ENCODE measurements at regions not wholly inside any gene's neighbourhood (a gene's known extent, or its start where the extent isn't known, plus 50 kb on each side); places are given as distances from the start of the nearest gene placed in this dataset.

DNA sequence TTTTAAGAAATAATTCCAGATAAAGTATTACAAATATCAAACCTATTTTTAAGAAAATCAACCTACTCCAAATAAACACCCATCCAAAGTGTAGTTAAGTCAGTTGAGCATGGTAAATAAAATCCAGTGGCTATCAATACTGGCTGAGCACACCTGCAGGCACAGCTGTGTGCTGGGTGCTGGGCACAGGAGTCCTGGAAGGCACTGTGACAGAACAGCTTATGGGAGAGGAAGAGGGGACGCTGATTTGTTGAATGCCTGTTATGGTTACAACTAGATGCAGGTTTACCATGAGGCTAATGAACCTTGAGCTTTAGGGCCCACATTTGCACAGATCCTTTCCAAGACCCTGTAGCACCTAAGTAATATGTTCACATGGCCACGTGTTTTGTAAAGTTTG lies 202.7 kb downstream of the MTX2 start:
- no peak for DNase-seq

GRCh38 chr2:176473177-176473576 lies 203.9 kb downstream of the MTX2 start:
- DNase-seq: no peak

DNA sequence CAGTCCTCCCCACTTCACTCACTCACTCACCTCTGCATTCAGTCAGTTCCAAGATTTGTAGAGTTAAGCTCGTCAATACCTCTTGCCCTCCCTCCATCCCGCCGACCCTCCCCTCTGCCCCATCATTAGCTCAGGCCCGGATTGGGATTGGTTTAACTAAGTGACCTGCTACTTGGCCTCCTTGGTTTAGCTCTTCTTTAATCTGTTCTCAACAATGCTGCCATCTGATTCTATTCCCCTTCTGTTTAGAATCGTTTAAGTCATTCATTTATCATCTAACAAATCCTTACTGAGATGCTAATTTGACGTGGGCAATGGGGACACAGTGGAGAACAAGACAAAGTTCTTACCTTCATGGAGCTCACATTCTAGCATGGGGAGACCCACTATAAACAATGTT lies 204.6 kb downstream of the MTX2 start:
- DNase-seq: no peak

GRCh38 chr2:176477336-176477735 lies 208.1 kb downstream of the MTX2 start:
- no peak for DNase-seq

DNA sequence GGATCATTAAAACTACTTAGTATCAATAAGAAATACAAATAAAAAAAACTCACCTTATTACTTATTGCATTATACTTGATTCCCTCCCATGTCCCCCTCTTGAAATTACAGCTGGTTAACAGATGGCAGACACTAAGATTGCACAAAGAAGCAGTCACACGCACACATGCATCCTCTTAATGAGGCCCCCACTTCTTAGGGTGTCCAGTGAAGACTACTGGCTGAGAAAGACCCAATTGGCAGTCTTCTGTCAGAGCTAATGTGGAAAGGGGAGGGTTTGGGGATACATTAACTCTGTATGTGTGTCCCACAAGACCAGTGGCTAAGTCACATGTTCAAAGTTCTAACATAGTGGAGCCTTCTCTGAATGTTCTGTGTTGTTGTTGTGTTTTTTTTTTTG lies 210.7 kb downstream of the MTX2 start:
- no peak for DNase-seq

- DNase-seq: no peak
Observed at GRCh38 chr2:176482107-176482506, 212.9 kb downstream of the MTX2 start.

- no peak for DNase-seq
Observed at GRCh38 chr2:176483476-176483875, 214.2 kb downstream of the MTX2 start.

GRCh38 chr2:176483901-176484568 lies 214.8 kb downstream of the MTX2 start:
- no peak for DNase-seq

GRCh38 chr2:176484838-176485237 lies 215.6 kb downstream of the MTX2 start:
- no peak for DNase-seq

DNA sequence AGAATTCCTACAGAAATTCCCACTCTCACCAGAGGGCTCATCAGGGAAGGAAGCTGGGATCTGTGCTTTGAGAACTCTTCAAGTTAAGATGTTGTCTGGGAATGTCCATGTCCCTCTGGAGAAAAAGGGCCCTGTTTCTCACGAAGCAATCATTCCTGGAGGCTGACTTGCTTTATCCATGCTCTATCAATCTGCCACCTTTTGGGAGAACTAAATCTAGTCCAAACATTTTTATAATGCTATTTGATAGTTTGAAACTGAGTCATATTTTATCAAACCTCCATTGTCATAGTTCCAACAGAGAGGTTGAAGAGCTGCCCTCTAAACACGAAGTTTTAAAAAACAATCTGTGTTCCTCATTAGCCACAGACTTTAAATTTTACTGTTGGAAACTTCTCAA lies 219.2 kb downstream of the MTX2 start:
- no peak for DNase-seq

DNA sequence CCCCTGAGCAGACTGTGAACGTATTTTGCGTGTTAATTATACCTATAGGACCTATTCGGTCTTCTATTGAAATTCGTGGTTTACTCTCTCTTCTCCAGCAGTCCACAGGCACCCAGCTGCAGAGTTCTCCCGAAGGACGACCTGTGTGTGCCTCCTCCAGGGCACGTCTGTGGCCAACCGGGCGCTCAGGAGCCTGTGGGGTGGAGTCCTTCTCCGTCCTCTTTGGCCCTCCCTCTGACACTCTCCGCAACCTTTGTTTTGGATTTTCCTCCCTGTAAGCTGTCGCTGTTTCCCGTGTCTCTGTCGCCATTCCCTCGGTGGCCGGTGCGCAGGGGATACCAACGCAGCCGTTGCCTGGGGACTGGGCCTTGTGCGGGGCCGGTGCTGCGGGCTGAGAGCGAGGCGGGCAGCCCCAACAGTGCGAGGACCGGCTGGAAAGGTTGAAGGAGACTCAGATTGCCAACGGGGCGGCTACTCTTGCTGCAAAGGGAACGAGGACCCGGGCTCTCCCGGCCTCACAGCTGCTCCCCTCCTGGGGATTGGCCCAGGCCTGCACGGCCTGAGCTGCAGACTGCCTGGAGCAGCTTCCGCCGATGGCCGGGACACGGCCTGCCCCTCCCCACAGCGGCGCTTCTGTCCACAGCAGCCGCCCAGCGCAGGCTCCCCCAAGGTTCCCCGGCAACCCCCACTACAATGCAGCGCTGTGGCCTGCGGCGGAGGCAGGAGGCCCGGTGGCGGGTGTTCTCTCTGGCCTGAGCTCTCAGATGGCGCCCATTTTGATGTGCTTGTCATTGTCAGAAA lies 221.0 kb downstream of the MTX2 start:
- DNase-seq: no peak

DNA sequence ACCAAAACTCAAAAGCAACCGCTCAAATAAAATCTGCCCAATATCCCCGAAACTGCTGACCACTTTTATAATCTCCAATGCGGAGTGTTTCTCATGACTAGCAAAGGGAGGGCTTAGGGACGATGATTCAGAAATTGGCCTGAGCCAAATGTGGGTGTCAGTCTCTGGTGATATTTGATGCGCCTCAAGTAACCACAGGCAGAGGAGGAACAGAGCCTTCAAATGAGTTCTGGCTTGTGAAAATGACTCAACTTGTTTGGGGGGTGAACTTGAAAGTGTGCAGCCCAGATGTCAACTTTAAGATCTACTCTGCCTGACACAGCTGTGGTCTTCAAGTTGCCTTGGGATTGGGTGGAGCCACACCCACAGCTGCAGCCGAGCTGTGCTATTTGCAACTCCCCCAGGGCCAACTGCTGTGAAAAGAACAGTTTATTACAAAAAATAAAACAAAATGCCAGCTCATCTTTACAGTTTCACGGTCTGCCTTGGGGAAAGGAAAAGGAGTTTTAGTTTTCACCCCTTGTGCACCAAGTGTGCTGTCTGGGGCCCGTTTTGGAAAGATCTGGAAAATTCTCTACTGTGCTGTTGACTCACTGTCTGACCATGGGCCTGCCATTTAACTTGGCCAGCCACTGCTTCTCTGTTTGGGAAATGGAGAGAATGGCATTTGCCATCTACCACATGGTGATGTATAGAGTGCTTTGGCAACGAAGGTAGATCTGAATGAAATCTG lies 222.1 kb downstream of the MTX2 start:
- DNase-seq: peak; percentile 29

GRCh38 chr2:176492583-176492982 lies 223.3 kb downstream of the MTX2 start:
- DNase-seq: no peak

- DNase-seq: no peak
Observed at GRCh38 chr2:176493226-176493825, 224.1 kb downstream of the MTX2 start.

- DNase-seq: no peak
Observed at GRCh38 chr2:176493909-176494308, 224.7 kb downstream of the MTX2 start.

- DNase-seq: no peak
Observed at GRCh38 chr2:176494949-176495353, 225.7 kb downstream of the MTX2 start.

GRCh38 chr2:176495826-176496225 lies 226.6 kb downstream of the MTX2 start:
- no peak for DNase-seq

DNA sequence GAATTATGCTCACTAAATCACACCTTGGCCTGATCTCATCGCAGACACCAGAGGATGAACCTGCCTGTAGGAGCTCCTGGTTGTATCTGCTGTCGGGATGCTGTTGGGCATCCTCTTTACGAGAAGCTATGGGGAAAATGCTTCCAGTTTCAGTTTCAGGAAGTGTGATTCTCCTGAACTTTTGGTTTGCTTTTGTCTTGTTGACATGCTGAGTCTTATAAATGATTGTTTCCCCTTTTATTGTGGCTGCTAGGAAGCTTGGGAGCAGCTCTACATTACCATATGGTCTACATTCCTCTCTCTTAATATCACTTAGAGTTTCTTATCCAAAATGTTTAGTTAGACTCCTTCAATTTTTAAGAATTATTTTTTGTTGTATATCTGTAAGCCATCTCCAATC lies 227.5 kb downstream of the MTX2 start:
- no peak for DNase-seq

- no peak for DNase-seq
Observed at GRCh38 chr2:176500901-176501300, 231.7 kb downstream of the MTX2 start.

GRCh38 chr2:176501617-176502016 lies 232.4 kb downstream of the MTX2 start:
- no peak for DNase-seq

GRCh38 chr2:176502619-176503018 lies 233.4 kb downstream of the MTX2 start:
- no peak for DNase-seq

DNA sequence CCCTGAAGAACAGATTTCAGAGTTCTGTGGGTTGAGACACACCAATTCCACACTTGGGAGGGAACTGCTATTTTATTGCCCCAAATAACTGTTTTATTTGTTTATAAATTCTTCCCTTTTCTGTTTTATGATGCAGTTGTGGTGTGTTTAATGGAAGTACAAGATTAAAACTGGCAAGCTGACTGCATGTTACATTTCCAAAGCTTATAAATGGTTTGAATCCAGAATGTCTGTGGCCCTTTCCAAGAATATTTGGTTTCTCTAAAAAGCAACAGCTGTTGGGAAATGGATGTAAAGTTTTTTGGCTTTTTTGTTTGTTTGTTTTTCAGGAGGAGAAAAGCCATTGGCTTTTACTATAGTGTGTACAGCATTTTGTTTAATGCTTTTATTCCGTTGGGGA lies 234.5 kb downstream of the MTX2 start:
- DNase-seq: no peak

DNA sequence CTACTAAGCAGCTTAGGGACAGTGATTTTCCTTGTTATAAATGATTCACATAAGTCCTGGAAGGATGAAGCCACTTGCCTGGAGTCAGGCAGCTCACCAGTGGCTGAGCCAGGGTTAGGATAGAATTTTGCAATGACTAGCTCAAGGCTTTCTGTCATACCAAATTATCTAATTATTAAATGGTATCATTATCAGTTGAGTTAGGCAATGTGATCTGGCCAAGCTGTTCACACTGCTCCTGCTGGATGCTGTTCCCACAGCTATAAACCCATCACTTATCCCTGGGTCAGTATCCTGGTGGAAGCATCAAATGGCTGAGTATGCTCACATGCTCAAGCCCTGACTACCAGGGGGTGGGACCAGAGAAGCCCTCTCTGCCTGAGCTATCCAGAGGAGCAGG lies 235.2 kb downstream of the MTX2 start:
- no peak for DNase-seq

DNA sequence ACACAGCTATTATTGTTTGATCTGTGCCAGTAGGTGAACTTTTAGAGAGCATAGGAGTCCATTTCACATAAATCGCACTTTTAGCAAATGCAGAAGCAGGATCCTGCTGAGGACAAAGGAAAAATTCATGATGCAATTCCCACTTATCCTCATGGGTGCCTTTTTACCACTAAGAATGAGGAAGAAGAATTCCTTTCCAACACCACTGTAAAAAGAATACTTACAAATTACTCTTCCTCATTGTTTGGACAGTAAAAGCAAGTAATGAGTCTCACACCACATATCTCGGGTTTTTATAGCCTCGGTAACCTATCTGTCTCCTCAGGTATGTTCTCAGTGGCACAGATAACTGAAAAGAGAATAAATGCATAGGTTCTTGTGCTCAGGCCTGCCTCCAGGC lies 238.5 kb downstream of the MTX2 start:
- no peak for DNase-seq

All from CD4-positive, alpha-beta T cell treated with Interleukin-12 subunit alpha and Interleukin-12 subunit beta, for 1 hour (primary cell).